ENCODE measurements at regions not wholly inside any gene's neighbourhood (a gene's known extent, or its start where the extent isn't known, plus 50 kb on each side); places are given as distances from the start of the nearest gene placed in this dataset.

GRCh38 chr18:51824746-51825145 lies 515.3 kb upstream of the DCC start:
- Histone ChIP-seq H3K36me3 (ENCODE audit: control insufficient read depth, insufficient read depth, low read length) (no peaks in the 10 kb centered on the region), H3K4me2 (ENCODE audit: low read length) (no peak overlapping the region), H3K79me2 (no peaks in the 10 kb centered on the region), H3K4me1 (peaks cover 3% of the 10 kb centered on the region), H3K9ac (no peak overlapping the region), H3K27ac (no peak overlapping the region), H3K9me3 (ENCODE audit: control insufficient read depth, low read length) (no peaks in the 10 kb centered on the region), H2AFZ (peak overlapping the region; percentile 35), H3K27me3 (ENCODE audit: control insufficient read depth, insufficient read depth, low read length) (no peaks in the 10 kb centered on the region), H3K4me3 (ENCODE audit: low read depth, low read length) (no peak overlapping the region)
- no peak for TF ChIP-seq CTCF (IDR thresholded peaks at IDR 0.05)

GRCh38 chr18:51833850-51834249 lies 506.1 kb upstream of the DCC start:
- Histone ChIP-seq H3K9me3 (ENCODE audit: control insufficient read depth, low read length) (no peaks in the 10 kb centered on the region), H2AFZ (peak overlapping the region; percentile 38), H3K4me2 (ENCODE audit: low read length) (no peak overlapping the region), H3K36me3 (ENCODE audit: control insufficient read depth, insufficient read depth, low read length) (no peaks in the 10 kb centered on the region), H3K27ac (no peak overlapping the region), H3K4me1 (peaks cover 4% of the 10 kb centered on the region), H3K9ac (no peak overlapping the region), H3K79me2 (no peaks in the 10 kb centered on the region), H3K27me3 (ENCODE audit: control insufficient read depth, insufficient read depth, low read length) (no peaks in the 10 kb centered on the region), H3K4me3 (ENCODE audit: low read depth, low read length) (no peak overlapping the region)
- no peak for TF ChIP-seq CTCF (IDR thresholded peaks at IDR 0.05)

- no peak overlapping the region for H3K4me2 ChIP-seq (ENCODE audit: low read length)
- TF ChIP-seq CTCF (IDR thresholded peaks at IDR 0.05): no peak
- no peaks in the 10 kb centered on the region for H3K79me2 ChIP-seq
- H3K4me1 ChIP-seq: no peaks in the 10 kb centered on the region
- H3K27ac ChIP-seq: no peak overlapping the region
- no peak overlapping the region for H3K9ac ChIP-seq
- no peak overlapping the region for H2AFZ ChIP-seq
- H3K9me3 ChIP-seq (ENCODE audit: control insufficient read depth, low read length): no peaks in the 10 kb centered on the region
- H3K4me3 ChIP-seq (ENCODE audit: low read depth, low read length): no peak overlapping the region
- no peaks in the 10 kb centered on the region for H3K36me3 ChIP-seq (ENCODE audit: control insufficient read depth, insufficient read depth, low read length)
- H3K27me3 ChIP-seq (ENCODE audit: control insufficient read depth, insufficient read depth, low read length): no peaks in the 10 kb centered on the region
Observed at GRCh38 chr18:51848702-51849101, 491.3 kb upstream of the DCC start.

GRCh38 chr18:51852681-51853080 lies 487.3 kb upstream of the DCC start:
- Histone ChIP-seq H3K4me3 (ENCODE audit: low read depth, low read length) (no peak overlapping the region), H3K9ac (no peak overlapping the region), H3K4me1 (no peaks in the 10 kb centered on the region), H3K4me2 (ENCODE audit: low read length) (no peak overlapping the region), H3K27me3 (ENCODE audit: control insufficient read depth, insufficient read depth, low read length) (no peaks in the 10 kb centered on the region), H2AFZ (no peak overlapping the region), H3K36me3 (ENCODE audit: control insufficient read depth, insufficient read depth, low read length) (no peaks in the 10 kb centered on the region), H3K9me3 (ENCODE audit: control insufficient read depth, low read length) (no peaks in the 10 kb centered on the region), H3K79me2 (no peaks in the 10 kb centered on the region), H3K27ac (no peak overlapping the region)
- TF ChIP-seq CTCF (IDR thresholded peaks at IDR 0.05): no peak

- Histone ChIP-seq H3K4me1 (no peaks in the 10 kb centered on the region), H3K79me2 (no peaks in the 10 kb centered on the region), H3K4me2 (ENCODE audit: low read length) (no peak overlapping the region), H3K9ac (no peak overlapping the region), H3K27ac (no peak overlapping the region), H2AFZ (no peak overlapping the region), H3K27me3 (ENCODE audit: control insufficient read depth, insufficient read depth, low read length) (no peaks in the 10 kb centered on the region), H3K36me3 (ENCODE audit: control insufficient read depth, insufficient read depth, low read length) (no peaks in the 10 kb centered on the region), H3K4me3 (ENCODE audit: low read depth, low read length) (no peak overlapping the region), H3K9me3 (ENCODE audit: control insufficient read depth, low read length) (no peaks in the 10 kb centered on the region)
- no peak for TF ChIP-seq CTCF (IDR thresholded peaks at IDR 0.05)
Observed at GRCh38 chr18:51857989-51858388, 482.0 kb upstream of the DCC start.

Data from parathyroid adenoma (tissue), 2 donors.